ENCODE measurements at regions not wholly inside any gene's neighbourhood (a gene's known extent, or its start where the extent isn't known, plus 50 kb on each side); places are given as distances from the start of the nearest gene placed in this dataset.

GRCh38 chr4:31294655-31295480, 574.7 kb downstream of the PCDH7 start:
- no peaks in the 10 kb centered on the region for H3K4me1 ChIP-seq
- no peaks in the 10 kb centered on the region for H3K36me3 ChIP-seq
- H3K27me3 ChIP-seq = no peaks in the 10 kb centered on the region
- 77% methylated on average over 7 of the region's 7 CpGs for WGBS (ENCODE audit: insufficient coverage, low coverage, low lambda C conversion rate, missing lambda C conversion rate)
- no peak overlapping the region for H3K4me3 ChIP-seq
- no peak overlapping the region for H3K27ac ChIP-seq
- no peak for ATAC-seq
- intact Hi-C loops (cut with DNase I) = no loop called here
- DNase-seq = no peak
- H3K9me3 ChIP-seq = no peaks in the 10 kb centered on the region
- TF ChIP-seq POLR2A (IDR thresholded peaks at IDR 0.05) = no peak
- TF ChIP-seq CTCF (IDR thresholded peaks at IDR 0.05) = no peak

- WGBS (ENCODE audit: insufficient coverage, low coverage, low lambda C conversion rate, missing lambda C conversion rate) = 33% methylated on average over 1 of the region's 1 CpG
- ATAC-seq (no peak), DNase-seq (no peak)
- H3K4me3 ChIP-seq = no peak overlapping the region
- no peaks in the 10 kb centered on the region for H3K9me3 ChIP-seq
- intact Hi-C loops (cut with DNase I) = no loop called here
- no peaks in the 10 kb centered on the region for H3K4me1 ChIP-seq
- no peaks in the 10 kb centered on the region for H3K27me3 ChIP-seq
- H3K36me3 ChIP-seq = no peaks in the 10 kb centered on the region
- no peak overlapping the region for H3K27ac ChIP-seq
- TF ChIP-seq CTCF (IDR thresholded peaks at IDR 0.05) = no peak
- no peak for TF ChIP-seq POLR2A (IDR thresholded peaks at IDR 0.05)
Measured at GRCh38 chr4:31298737-31299136, 578.6 kb downstream of the PCDH7 start.

GRCh38 chr4:31307029-31307428, 586.9 kb downstream of the PCDH7 start:
- intact Hi-C loops (cut with DNase I) = no loop called here
- no peak for DNase-seq
- Histone ChIP-seq H3K4me1 (no peaks in the 10 kb centered on the region), H3K9me3 (no peaks in the 10 kb centered on the region), H3K27me3 (no peaks in the 10 kb centered on the region), H3K4me3 (no peak overlapping the region), H3K36me3 (no peaks in the 10 kb centered on the region), H3K27ac (no peak overlapping the region)
- 45% methylated on average over 2 of the region's 5 CpGs for WGBS (ENCODE audit: insufficient coverage, low coverage, low lambda C conversion rate, missing lambda C conversion rate)
- ATAC-seq = no peak
- TF ChIP-seq POLR2A (IDR thresholded peaks at IDR 0.05) (no peak), CTCF (IDR thresholded peaks at IDR 0.05) (no peak)

GRCh38 chr4:31324814-31325213, 604.6 kb downstream of the PCDH7 start:
- no peak for TF ChIP-seq POLR2A (IDR thresholded peaks at IDR 0.05)
- TF ChIP-seq CTCF (IDR thresholded peaks at IDR 0.05) = no peak
- Histone ChIP-seq H3K4me1 (no peaks in the 10 kb centered on the region), H3K9me3 (no peaks in the 10 kb centered on the region)

More at GRCh38 chr4:31324814-31325213, 604.6 kb downstream of the PCDH7 start:
- H3K27me3 ChIP-seq = no peaks in the 10 kb centered on the region
- DNase-seq (no peak), ATAC-seq (no peak)
- no peak overlapping the region for H3K27ac ChIP-seq
- H3K36me3 ChIP-seq = no peaks in the 10 kb centered on the region
- intact Hi-C loops (cut with DNase I) = no loop called here
- H3K4me3 ChIP-seq = no peak overlapping the region

Measured in right lobe of liver (tissue), 6 donors.